ENCODE measurements at regions not wholly inside any gene's neighbourhood (a gene's known extent, or its start where the extent isn't known, plus 50 kb on each side); places are given as distances from the start of the nearest gene placed in this dataset.

GRCh38 chr6:79150733-79151132 is 72.7 kb upstream of the PHIP start:
- DNase-seq, result no peak
- H3K36me3 ChIP-seq, result no peaks in the 10 kb centered on the region
- H3K27me3 ChIP-seq, result no peaks in the 10 kb centered on the region
- TF ChIP-seq POLR2AphosphoS5 (IDR thresholded peaks at IDR 0.05), result no peak
- no peak for TF ChIP-seq CTCF (IDR thresholded peaks at IDR 0.05)
- no peak for TF ChIP-seq EP300 (IDR thresholded peaks at IDR 0.05)
- TF ChIP-seq POLR2A (IDR thresholded peaks at IDR 0.05), result no peak
- no peak overlapping the region for H3K27ac ChIP-seq
- no peaks in the 10 kb centered on the region for H3K9me3 ChIP-seq
- 69 to 81% (median 73%) methylated on average over 2 of the region's 2 CpGs for WGBS, 5 donors
- H3K4me1 ChIP-seq, result no peaks in the 10 kb centered on the region
- intact Hi-C loops (cut with DNase I; ENCODE audit: low total_unique reads), result no loop called here
- H3K4me3 ChIP-seq, result no peak overlapping the region

DNA sequence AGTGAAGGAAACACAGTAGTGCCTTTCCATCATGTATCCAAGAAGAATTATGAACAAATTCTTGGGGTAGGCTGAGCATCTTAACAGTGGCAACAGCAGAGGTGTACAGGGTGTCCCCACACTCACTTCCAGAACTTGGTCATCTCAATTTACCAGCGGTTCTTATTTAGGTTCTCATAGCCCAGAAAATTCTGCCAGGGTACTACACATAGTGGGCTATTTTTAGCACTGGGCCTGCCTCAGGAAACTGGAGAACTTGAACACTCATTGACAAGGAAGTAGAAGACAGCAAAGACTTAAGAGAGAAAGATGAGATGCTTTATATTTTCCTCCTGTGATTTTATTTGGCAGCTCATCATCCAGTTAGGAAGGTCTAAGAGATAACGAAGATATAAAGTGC is 71.8 kb upstream of the PHIP start:
- Histone ChIP-seq H3K4me3 (no peak overlapping the region), H3K4me1 (no peaks in the 10 kb centered on the region), H3K9me3 (no peaks in the 10 kb centered on the region), H3K27me3 (no peaks in the 10 kb centered on the region), H3K36me3 (no peaks in the 10 kb centered on the region), H3K27ac (no peak overlapping the region)
- intact Hi-C loops (cut with DNase I; ENCODE audit: low total_unique reads), result no loop called here
- WGBS, 5 donors, result 82 to 90% (median 86%) methylated on average over 2 of the region's 2 CpGs
- no peak for DNase-seq
- TF ChIP-seq CTCF (IDR thresholded peaks at IDR 0.05), result no peak
- TF ChIP-seq POLR2A (IDR thresholded peaks at IDR 0.05), result no peak
- no peak for TF ChIP-seq EP300 (IDR thresholded peaks at IDR 0.05)
- no peak for TF ChIP-seq POLR2AphosphoS5 (IDR thresholded peaks at IDR 0.05)

DNA sequence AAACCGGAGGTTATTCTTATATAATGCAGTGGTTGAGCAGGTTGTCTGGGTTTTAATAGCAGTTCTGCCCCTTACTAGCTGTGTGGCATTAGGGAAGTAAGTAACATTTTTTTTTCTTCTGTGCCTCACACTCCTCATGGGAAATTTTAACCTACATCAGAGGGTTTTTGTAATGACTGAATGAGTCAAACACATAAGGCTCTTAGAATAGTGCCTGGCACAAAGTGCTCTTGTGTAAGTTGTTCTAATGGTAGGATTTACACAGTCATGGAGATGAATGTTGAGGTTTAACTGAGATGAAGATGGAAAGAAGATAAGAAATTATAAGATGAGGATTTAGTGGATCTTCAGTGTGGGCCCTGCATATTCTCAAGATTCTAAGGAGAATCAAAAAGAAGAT is 68.4 kb upstream of the PHIP start:
- Histone ChIP-seq H3K4me3 (no peak overlapping the region), H3K9me3 (no peaks in the 10 kb centered on the region), H3K36me3 (no peaks in the 10 kb centered on the region), H3K27ac (no peak overlapping the region), H3K4me1 (no peaks in the 10 kb centered on the region), H3K27me3 (no peaks in the 10 kb centered on the region)
- TF ChIP-seq CTCF (IDR thresholded peaks at IDR 0.05) (no peak), EP300 (IDR thresholded peaks at IDR 0.05) (no peak), POLR2AphosphoS5 (IDR thresholded peaks at IDR 0.05) (no peak), POLR2A (IDR thresholded peaks at IDR 0.05) (no peak)
- DNase-seq, result no peak
- WGBS, 5 donors, result 76 to 96% (median 91%) methylated on average over 1 of the region's 1 CpG
- intact Hi-C loops (cut with DNase I; ENCODE audit: low total_unique reads), result no loop called here

DNA sequence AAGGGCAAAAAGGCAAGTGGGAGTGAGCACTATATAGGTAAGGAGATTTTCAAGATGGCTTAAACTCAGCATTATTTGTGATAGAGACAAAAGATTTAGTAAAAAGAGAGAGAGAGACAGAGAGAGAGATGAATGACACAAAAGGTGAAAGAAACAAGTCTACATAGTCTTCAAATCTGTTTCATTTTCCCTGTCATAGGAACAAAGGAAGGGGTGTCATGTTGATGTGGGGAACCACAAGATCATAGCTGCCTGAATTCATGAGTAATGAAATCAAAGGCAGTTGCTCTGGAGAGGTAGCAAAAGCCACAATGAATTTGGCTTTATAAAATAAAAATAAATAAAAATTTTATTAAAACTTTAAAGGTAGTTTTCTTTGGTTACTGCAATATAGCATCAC is 67.2 kb upstream of the PHIP start:
- TF ChIP-seq CTCF (IDR thresholded peaks at IDR 0.05) (no peak), POLR2AphosphoS5 (IDR thresholded peaks at IDR 0.05) (no peak), EP300 (IDR thresholded peaks at IDR 0.05) (no peak), POLR2A (IDR thresholded peaks at IDR 0.05) (no peak)

More for the DNA sequence above, 67.2 kb upstream of the PHIP start:
- no peak overlapping the region for H3K4me3 ChIP-seq
- no peak overlapping the region for H3K27ac ChIP-seq
- intact Hi-C loops (cut with DNase I; ENCODE audit: low total_unique reads), result no loop called here
- no peaks in the 10 kb centered on the region for H3K4me1 ChIP-seq
- DNase-seq, result no peak
- no peaks in the 10 kb centered on the region for H3K27me3 ChIP-seq
- H3K36me3 ChIP-seq, result no peaks in the 10 kb centered on the region
- no peaks in the 10 kb centered on the region for H3K9me3 ChIP-seq
